ENCODE measurements at regions not wholly inside any gene's neighbourhood (a gene's known extent, or its start where the extent isn't known, plus 50 kb on each side); places are given as distances from the start of the nearest gene placed in this dataset.

DNA sequence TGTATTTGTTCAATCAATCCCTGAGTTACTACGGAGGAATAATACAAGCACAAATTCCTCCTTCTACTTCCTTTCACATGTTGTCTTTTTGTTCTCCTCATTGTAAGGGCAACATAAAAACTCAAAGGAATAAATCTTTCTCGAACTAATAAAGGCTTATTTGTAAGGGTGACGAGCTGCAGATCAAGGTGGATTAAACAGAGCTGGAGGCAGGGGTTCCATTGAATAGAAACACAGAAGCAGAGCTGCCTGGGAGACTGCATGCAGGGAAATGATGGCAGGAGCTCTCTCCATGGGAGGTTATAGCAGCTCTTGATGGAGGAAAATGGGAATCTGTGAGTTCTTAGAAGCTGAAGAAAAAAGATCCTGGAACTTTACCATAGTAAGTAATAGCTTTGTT, 160.2 kb downstream of the CYYR1 start:
- H3K4me3 ChIP-seq (ENCODE audit: low read depth, low read length): no peak overlapping the region
- no peak for DNase-seq (ENCODE audit: low read depth)

DNA sequence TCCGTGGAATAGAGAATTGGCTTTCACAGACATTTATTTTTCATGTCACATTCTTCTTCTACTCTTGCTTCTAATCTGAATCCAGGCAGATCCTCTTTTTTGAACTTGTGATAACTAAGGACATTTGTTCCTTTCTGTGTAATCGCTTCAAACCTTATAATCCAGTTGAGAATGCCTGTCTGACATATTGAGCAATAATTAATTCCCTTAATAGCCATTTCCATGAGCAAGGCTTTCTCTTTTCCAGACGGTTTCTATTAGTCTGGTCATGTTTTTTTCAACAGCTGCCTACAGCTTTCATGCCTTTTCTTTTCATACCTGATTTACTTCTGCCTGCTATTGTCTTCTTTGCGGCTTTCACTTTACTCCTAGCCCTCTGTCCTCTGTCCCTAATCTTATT, 163.4 kb downstream of the CYYR1 start:
- no peak overlapping the region for H3K4me3 ChIP-seq (ENCODE audit: low read depth, low read length)
- DNase-seq (ENCODE audit: low read depth): no peak

DNA sequence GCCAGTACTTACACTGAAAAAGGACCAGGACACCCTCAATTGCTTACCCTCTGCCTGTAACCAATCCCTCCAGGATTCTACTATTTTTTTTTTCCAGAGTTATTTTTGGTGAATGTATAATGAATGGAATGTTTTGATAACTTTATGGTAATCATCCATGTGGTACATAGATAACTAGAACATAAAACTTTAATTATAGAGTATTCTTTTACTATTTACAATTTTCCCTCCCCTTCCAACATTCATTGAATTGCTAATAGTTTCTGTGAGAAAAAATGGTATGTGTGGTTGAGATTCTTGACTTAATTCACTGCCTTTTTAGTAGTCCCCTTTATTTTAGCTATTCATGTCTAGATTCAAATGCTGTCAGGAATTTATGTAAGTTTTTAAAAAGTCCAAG, 164.6 kb downstream of the CYYR1 start:
- no peak for DNase-seq (ENCODE audit: low read depth)
- H3K4me3 ChIP-seq (ENCODE audit: low read depth, low read length): no peak overlapping the region

DNA sequence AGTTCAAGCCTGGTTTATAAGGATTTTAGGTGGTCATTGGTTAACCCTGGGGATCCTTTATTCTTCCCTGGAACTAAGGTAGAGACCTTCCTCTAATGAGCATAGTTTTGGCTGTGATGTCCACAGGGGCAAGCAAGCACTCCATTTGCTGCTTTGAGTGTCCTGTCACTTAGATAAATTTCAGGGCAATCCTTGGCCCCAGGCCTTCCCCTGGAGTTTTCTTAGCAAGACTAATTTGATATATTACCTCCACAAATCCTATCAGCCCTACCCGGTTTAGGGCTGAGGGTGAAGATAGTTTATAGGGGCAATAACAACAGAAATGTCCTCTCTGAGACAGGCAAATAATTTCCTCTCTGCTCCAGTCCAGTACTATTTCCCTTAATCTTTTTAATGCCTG, 166.6 kb downstream of the CYYR1 start:
- DNase-seq (ENCODE audit: low read depth): no peak
- H3K4me3 ChIP-seq (ENCODE audit: low read depth, low read length): peak overlapping the region; percentile 20

DNA sequence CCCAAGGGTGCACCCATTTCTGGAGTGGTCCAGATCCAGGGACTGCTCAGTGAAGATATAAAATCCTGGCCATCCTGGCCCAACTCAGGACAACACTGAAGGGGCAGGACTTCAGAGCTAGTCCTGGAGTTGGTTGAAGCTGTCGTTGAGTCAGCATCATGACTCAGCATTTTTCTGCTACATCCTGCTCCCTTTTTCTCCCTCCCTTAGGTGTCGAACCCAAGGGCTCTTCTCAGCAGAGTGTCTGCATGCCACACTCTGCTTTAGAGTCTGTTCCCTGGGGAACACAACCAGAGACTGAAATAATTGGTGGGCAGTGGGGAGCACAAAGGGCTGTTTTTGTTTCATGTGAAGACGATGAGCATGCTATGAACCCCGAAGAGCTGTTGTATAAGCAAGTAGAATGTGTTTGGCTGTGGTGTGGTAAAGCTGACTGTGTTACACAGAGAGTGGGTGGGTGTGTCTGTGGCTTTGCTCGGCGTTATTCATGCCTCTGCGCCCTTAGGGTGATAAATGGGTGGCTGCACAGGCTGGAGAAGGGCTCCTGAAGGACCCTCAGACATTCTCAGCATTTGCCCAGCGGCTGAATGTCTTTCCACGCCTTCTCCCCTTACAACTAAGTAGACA, 167.2 kb downstream of the CYYR1 start:
- DNase-seq (ENCODE audit: low read depth): peak; percentile 76
- peak overlapping the region; percentile 33 for H3K4me3 ChIP-seq (ENCODE audit: low read depth, low read length)

DNA sequence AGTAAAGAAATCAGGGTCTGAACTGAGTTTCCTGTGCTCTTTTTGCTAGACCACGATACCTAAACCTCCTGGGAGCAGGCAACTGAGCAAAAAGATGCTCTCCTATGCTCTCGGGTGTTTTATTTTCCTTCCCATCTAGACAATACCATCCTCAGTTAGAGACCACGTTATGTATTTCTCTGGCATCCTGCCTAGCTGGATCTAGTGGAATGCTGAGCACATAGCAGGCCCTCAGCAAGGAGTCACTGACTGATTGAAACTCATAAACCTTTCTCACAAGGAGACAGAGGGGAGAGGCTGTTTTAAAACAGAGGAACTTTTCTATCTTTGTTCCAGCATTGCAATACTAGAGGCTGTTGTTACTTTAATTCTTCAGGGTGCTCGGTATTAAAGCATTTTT, 168.0 kb downstream of the CYYR1 start:
- H3K4me3 ChIP-seq (ENCODE audit: low read depth, low read length): no peak overlapping the region
- peak; percentile 30 for DNase-seq (ENCODE audit: low read depth)

DNA sequence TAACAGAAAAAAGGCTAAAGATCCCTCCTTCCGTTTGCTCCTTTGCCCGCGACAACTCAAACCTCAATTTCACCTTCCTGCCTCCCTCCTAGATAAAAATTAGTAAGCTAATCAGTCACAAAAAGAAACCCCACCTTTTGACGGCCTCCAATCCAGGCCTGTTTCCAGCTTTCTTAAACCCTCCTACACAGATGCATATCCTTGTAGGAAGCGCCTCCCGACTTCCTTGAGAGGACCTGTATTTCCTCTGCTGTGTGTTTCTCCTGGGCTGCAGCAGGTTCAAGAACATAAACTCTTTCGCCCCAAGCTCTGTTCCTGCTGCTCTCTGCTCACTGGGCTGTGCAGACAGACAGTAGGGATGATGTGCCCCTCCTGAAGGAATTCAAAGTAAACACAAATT, 168.8 kb downstream of the CYYR1 start:
- no peak overlapping the region for H3K4me3 ChIP-seq (ENCODE audit: low read depth, low read length)
- DNase-seq (ENCODE audit: low read depth): no peak

DNA sequence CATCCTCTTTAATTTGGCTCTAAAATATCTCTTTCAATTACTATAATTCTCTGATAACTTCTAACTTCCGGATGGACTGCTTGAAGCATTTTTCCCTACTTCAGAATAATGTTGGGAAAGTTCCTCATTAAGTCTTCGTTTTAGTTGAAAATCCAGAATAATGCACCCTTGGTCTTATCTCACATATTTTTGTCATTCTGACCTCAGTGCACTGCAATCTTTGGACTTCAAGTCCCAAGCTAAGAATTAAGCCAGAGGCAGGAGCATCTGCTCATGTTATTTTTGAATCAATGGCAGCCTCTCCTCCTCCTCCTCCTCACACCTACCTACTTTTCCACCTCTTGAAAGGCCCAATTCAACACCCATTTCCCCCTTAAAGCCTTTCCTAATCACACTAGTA, 169.8 kb downstream of the CYYR1 start:
- DNase-seq (ENCODE audit: low read depth): no peak
- no peak overlapping the region for H3K4me3 ChIP-seq (ENCODE audit: low read depth, low read length)

DNA sequence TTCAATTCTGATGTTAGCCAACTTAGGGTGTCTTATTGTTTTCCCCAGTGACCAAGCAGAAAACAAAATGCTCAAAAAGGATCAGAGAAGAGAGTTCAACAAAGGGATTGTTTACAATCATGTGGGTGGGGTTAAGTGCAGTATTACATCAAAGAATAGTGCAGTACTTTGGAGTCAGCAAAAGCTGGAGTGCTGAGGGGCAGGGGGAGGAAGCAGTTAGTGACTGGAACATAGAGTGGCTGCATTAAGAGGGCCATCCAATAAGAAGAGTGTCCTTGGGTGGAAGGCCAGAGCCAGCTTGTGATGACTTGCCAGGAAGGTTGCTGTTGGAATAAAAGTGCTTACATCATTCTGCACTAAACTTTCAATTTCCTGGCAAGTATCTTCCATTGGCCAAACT, 175.5 kb downstream of the CYYR1 start:
- no peak for DNase-seq (ENCODE audit: low read depth)
- no peak overlapping the region for H3K4me3 ChIP-seq (ENCODE audit: low read depth, low read length)

DNA sequence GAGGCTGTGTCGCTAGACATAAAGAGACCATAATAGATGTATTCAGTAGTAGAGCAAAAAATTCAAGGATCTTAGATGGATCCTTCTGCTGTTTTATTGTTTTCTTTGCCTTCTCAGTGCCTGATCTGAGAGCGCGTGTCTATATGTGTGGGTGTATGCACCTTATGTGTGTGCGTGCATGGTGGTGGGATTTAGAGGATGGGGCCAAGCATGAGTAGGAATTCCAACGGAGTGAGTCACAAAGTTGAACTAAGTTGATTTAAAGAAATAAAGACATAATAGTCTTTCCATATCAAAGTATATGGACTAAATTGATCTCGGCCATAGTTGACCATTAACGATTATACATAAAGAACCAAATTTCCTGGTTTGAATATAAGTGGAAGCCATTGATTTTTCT, 178.7 kb downstream of the CYYR1 start:
- H3K4me3 ChIP-seq (ENCODE audit: low read depth, low read length): no peak overlapping the region
- peak; percentile 17 for DNase-seq (ENCODE audit: low read depth)

DNA sequence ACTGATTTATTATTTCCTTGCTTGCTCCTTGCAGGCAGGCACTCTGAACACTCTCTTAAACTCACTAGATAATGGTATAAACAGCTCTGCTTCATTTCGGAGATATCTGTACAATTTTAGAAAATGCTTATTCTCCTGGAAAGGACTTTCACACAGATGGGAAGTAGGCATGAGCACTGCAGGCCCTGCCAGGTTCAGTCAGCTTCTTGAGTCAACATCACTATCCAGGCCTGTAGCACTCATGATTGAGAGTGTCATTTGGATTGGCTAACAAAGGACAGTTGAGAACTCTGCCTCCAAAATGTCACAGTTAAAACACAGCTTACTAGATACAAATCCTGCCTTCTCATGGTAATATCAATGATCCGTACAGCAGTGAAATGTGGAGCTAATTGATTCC, 181.9 kb downstream of the CYYR1 start:
- no peak for DNase-seq (ENCODE audit: low read depth)
- no peak overlapping the region for H3K4me3 ChIP-seq (ENCODE audit: low read depth, low read length)

DNA sequence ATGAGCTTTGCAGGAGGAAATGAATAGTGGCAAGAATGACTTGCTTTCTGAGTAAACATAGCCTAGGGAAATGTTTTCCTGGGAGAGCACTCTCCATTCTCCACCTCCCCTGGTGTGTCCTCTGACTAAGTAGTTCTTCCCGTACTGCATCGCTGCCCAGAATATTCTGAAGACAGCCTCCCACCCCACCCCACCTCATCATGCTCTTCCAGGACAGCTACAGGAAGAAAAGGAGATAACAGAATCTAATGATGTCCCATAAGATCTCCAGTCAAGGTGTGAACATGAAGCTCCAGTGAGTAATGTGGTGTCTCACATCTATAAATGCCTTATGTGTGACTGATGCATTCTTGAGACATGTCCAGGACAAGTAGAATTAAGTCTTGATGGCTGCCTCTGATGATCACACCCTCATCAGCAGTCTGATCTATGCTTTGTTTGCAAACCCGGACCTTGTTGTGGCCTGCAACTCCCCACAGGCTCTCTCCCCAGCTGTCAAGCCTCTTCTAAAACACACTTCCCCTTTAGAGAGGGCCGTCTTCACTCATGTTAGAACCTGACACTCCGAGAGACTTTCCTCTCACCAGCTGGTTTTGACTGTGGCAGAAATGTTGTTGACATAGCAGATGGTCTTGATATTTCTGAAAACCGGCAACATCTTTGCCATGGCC, 183.0 kb downstream of the CYYR1 start:
- no peak overlapping the region for H3K4me3 ChIP-seq (ENCODE audit: low read depth, low read length)
- peak; percentile 68 for DNase-seq (ENCODE audit: low read depth)

DNA sequence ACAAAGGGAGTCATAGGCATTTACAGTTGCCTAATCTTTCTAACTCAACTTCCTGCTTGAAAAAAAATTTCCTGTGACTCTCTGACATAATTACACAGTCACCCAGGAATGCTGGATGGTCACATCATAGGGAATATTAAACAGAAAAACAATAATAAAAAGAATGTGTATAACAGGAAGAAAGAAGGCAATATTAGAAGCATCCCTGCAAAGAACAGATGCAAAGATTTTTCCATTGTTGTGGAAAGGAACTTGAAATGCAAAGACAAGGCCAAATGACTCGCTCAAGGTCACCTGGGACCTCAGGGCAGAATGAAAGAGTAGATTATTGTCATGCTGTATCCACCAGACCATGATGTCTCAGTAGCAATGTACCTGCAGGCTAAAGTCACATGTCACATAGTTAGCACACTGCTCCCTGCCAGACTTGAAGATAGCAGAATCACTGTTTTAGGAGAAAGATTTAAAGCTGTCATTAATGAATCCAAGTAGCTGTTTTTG, 184.3 kb downstream of the CYYR1 start:
- DNase-seq (ENCODE audit: low read depth): peak; percentile 22
- no peak overlapping the region for H3K4me3 ChIP-seq (ENCODE audit: low read depth, low read length)

DNA sequence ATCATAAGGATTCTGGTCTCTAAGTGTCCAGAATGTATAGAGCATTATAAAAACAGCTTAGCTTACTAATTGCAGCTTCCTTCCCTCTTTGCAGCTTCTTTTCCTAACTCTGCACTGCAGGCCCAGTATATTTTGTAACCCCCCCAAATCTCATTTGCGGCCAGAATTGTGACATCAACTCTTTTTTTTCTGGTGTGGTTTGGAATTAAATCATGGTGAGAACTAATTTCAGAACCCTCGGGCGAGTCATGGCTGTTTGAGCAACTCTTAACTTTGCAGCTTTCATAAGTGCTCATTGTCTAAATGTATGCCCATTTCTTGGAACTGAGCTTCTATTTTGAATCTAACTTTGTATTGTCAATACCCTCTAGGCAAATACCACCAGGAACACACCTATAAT, 187.4 kb downstream of the CYYR1 start:
- no peak overlapping the region for H3K4me3 ChIP-seq (ENCODE audit: low read depth, low read length)
- peak; percentile 37 for DNase-seq (ENCODE audit: low read depth)

DNA sequence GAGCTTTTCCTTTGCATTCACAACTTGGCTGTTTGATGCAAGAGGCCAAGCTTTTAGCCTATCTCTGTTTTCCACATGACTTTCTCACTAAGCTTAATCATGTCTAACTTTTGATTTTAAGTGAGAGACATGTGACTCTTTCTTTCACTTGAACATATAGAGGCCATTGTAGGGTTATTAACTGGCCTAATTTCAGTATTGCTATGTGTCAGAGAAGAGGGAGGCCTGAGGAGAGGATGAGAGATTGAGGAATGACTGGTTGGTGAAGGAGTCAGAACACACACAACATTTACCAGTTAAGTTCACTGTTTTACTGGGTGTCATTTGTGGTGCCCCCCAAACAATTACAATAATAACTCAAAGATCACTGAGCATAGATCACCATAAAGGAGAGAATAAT, 193.5 kb downstream of the CYYR1 start:
- no peak for DNase-seq (ENCODE audit: low read depth)
- no peak overlapping the region for H3K4me3 ChIP-seq (ENCODE audit: low read depth, low read length)

DNA sequence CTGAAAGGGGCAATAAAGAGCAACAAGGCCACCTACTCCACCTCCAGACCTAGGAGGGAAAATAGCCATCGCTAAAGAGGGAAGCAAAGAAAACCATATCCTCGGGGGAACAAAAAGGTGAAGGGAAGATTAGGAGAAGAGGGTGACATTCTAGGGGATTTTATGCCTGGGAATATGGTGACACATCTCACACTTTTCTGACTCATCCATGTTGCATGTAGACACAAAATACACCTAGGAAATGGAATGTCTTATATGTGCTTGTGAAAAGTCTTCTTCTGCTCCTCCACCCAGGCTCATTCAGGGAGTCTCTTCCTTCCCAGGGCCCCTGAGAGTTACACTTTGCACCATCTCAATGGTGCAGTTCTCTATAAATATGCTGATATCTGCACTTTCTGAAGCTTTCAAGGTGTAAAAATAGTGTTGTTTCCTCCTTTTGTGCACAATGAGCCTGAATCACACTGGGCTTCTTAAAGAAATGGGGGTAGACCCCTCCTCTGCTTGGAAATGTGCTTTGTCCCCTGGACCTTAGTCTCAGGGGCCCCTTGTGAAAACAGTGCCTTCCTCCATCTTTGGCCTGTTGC, 195.9 kb downstream of the CYYR1 start:
- no peak overlapping the region for H3K4me3 ChIP-seq (ENCODE audit: low read depth, low read length)
- no peak for DNase-seq (ENCODE audit: low read depth)

DNA sequence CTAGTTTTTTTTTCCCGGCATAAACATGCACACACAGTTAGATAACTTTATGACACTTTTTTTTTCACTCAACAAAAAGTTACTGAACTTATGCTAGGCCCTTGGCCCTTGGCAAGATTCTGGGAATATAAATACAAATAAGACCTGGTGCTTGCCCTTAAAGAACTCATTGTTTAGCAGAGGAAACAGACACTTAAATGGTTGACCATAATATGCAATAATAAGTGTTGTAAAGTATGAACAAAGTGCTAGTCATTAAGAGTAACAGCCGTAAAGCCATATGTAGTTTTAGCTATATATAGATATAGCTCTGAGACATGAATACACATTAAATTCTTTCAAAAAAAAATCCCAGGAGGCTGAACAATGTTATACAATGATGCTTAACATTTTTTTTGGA, 198.3 kb downstream of the CYYR1 start:
- no peak for DNase-seq (ENCODE audit: low read depth)
- no peak overlapping the region for H3K4me3 ChIP-seq (ENCODE audit: low read depth, low read length)

DNA sequence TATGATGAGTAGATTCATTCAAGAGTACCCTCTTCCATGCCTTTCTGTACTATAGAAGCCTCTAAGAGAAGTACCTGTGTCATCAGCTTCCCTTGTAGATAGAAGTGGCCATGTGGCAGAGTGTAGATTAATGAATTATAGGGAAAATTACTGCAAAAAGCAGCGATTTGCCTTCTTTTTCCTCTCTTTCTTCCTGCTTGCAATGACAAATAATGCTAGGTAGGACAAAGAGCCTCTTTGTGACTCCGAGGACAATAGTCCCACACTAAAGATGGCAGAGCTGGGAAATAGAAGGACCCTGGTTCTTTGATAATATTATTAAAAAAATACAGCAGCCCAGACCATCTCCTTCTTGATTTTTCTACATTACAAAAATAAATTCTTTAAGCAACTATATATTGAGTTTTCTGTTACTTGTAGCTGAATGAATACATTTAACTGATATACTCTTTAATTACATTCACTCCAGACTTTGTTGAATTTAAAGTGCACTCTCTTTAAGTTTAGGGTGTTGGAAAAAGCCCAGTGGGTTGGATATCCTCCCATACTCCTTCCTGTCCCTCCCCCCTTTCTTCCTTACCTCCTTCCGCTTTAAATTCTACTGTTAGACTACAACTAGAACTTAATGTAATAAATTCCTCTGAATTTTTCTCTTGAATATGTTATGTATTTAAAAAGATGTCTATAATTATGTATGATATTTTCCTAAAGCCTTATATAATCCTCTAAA, 198.2 kb upstream of the APP start:
- no peak overlapping the region for H3K4me3 ChIP-seq (ENCODE audit: low read depth, low read length)
- no peak for DNase-seq (ENCODE audit: low read depth)

DNA sequence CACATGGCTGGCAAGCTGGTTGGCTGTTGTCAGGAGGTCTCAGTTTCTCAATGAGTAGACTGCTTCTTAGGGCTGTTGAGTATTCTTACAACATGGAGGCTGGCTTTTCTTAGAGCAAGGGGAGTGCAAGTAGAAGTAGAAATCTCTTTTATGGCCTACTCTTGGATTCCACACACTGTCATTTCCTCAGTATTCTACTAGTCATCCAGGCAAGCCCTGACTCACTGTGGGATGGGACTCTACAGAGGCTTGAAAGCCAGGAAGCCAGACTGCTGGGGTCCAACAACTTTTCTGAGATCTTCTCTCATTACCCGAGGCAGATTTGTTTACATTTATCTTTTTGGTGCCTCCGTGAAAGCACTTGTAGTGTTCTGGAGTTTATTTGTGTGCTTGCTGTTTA, 196.2 kb upstream of the APP start:
- no peak overlapping the region for H3K4me3 ChIP-seq (ENCODE audit: low read depth, low read length)
- peak; percentile 13 for DNase-seq (ENCODE audit: low read depth)

DNA sequence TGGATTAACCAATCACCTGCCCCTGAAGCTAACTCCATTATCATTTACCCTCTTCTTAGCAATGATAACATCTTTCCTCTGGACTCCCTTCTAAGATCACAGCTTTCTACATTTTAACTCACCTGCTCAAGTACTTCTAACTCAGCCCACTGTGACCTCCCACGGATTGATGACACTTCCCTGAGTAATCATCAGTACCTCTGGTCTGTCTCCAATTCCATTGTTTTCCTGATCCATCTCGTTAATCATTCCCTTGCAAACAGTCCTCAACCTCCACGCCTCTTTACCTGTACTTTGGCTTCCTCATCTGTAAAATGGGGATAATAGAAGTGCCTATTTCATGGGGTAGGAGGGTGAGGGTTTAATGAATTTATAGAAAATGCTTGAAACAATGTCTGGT, 195.3 kb upstream of the APP start:
- no peak for DNase-seq (ENCODE audit: low read depth)
- H3K4me3 ChIP-seq (ENCODE audit: low read depth, low read length): no peak overlapping the region

All from skeletal muscle cell (primary cell).